ENCODE measurements at regions not wholly inside any gene's neighbourhood (a gene's known extent, or its start where the extent isn't known, plus 50 kb on each side); places are given as distances from the start of the nearest gene placed in this dataset.

DNA sequence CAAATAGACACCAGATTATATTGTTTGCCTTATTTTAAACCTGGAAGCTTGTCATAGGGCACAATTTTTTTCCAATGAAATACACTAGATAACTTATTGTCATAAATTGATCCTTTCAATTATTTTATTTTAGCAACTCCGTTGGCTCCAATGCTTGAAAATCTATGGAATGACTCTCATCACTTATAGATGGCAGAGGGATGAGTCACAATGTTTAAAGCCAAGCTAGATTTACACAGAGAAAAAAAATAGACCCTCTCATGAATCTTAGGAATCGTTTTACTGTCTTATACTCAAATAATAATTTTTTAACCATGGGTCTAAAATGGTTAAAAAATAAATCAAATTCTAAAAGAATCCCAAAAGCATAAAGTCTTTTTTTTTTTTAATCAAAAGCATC lies 1276.6 kb upstream of the FLRT2 start:
- Histone ChIP-seq H3K9me3 (ENCODE audit: low read length) (no peaks in the 10 kb centered on the region), H3K4me2 (ENCODE audit: low read length) (no peak overlapping the region), H4K20me1 (ENCODE audit: insufficient read depth, low read length) (no peaks in the 10 kb centered on the region), H3K9me2 (ENCODE audit: insufficient read depth, low read length) (no peaks in the 10 kb centered on the region), H3K4me3 (ENCODE audit: low read depth, low read length, poor library complexity, severe bottlenecking) (no peak overlapping the region), H3K36me3 (ENCODE audit: insufficient read depth, low read length) (no peaks in the 10 kb centered on the region), H3K27ac (ENCODE audit: low read depth, low read length, poor library complexity, severe bottlenecking) (no peak overlapping the region), H2AFZ (ENCODE audit: low read length) (no peak overlapping the region), H3K79me2 (ENCODE audit: insufficient read depth, low read depth, low read length) (no peaks in the 10 kb centered on the region), H3K4me1 (ENCODE audit: insufficient read depth, low read length, poor library complexity, severe bottlenecking) (no peaks in the 10 kb centered on the region)
- TF ChIP-seq EZH2phosphoT487 (IDR thresholded peaks at IDR 0.05; ENCODE audit: borderline replicate concordance, low read depth, low read length): no peak
- TF ChIP-seq, protein P1, sequence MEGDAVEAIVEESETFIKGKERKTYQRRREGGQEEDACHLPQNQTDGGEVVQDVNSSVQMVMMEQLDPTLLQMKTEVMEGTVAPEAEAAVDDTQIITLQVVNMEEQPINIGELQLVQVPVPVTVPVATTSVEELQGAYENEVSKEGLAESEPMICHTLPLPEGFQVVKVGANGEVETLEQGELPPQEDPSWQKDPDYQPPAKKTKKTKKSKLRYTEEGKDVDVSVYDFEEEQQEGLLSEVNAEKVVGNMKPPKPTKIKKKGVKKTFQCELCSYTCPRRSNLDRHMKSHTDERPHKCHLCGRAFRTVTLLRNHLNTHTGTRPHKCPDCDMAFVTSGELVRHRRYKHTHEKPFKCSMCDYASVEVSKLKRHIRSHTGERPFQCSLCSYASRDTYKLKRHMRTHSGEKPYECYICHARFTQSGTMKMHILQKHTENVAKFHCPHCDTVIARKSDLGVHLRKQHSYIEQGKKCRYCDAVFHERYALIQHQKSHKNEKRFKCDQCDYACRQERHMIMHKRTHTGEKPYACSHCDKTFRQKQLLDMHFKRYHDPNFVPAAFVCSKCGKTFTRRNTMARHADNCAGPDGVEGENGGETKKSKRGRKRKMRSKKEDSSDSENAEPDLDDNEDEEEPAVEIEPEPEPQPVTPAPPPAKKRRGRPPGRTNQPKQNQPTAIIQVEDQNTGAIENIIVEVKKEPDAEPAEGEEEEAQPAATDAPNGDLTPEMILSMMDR (conservative IDR thresholded peaks at IDR 0.05; ENCODE audit: low read length): no peak
- no peak for DNase-seq (ENCODE audit: low spot score)
- POLR2A ChIA-PET: no interaction called here
- CTCF ChIA-PET (ENCODE audit: unreplicated experiment): no interaction called here
- intact Hi-C loops (cut with micrococcal nuclease; ENCODE audit: unreplicated experiment): no loop called here
- no TSS peak for BruUV-seq (replicated peaks)

DNA sequence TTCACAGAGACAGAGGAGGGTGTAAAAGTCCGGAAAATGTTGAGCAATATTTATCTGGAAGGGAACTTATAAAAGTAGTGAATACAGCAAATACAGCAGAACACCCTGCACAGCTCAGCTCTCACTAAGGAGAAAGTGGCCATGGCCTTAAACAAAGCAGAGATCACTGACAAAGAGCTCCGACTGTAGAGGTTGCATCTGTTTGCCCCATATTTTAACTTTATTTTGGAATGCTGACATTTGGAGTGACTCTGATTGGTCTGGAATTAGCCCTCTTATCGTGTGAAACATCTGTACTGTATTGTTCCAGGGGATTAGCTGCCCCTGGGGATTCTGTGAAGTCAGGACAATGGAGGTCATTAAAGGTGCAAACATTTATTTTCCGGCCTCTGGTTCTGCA lies 1275.7 kb upstream of the FLRT2 start:
- POLR2A ChIA-PET: no interaction called here
- DNase-seq (ENCODE audit: low spot score): no peak
- no peaks in the 10 kb centered on the region for H3K79me2 ChIP-seq (ENCODE audit: insufficient read depth, low read depth, low read length)
- H3K9me3 ChIP-seq (ENCODE audit: low read length): no peaks in the 10 kb centered on the region
- no peak overlapping the region for H3K4me2 ChIP-seq (ENCODE audit: low read length)
- TF ChIP-seq EZH2phosphoT487 (IDR thresholded peaks at IDR 0.05; ENCODE audit: borderline replicate concordance, low read depth, low read length): no peak
- TF ChIP-seq, protein P1 (conservative IDR thresholded peaks at IDR 0.05; ENCODE audit: low read length): no peak
- no peak overlapping the region for H3K27ac ChIP-seq (ENCODE audit: low read depth, low read length, poor library complexity, severe bottlenecking)
- no peak overlapping the region for H2AFZ ChIP-seq (ENCODE audit: low read length)
- intact Hi-C loops (cut with micrococcal nuclease; ENCODE audit: unreplicated experiment): no loop called here
- no peak overlapping the region for H3K4me3 ChIP-seq (ENCODE audit: low read depth, low read length, poor library complexity, severe bottlenecking)
- no TSS peak for BruUV-seq (replicated peaks)
- H3K4me1 ChIP-seq (ENCODE audit: insufficient read depth, low read length, poor library complexity, severe bottlenecking): no peaks in the 10 kb centered on the region
- no peaks in the 10 kb centered on the region for H3K36me3 ChIP-seq (ENCODE audit: insufficient read depth, low read length)
- CTCF ChIA-PET (ENCODE audit: unreplicated experiment): no interaction called here
- H3K9me2 ChIP-seq (ENCODE audit: insufficient read depth, low read length): no peaks in the 10 kb centered on the region
- no peaks in the 10 kb centered on the region for H4K20me1 ChIP-seq (ENCODE audit: insufficient read depth, low read length)

DNA sequence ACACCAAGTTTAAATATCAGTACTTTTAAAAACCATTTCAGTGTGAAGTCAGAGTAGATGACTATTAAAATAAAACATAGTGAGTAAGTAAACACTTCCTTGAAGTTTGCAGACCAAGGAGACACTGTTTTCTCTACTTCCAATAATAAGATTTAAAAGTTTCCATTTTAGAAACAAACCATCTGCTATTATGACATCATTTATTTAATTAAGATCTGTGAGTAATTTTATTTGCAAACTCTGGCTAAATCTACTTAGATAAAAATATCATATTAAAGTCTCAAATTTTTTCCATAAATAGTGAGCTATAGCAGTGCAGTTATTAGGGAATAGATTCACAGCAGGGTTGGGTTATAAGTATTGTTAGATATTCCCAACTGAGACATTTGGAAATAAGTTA lies 1267.0 kb upstream of the FLRT2 start:
- Histone ChIP-seq H3K27ac (ENCODE audit: low read depth, low read length, poor library complexity, severe bottlenecking) (no peak overlapping the region), H3K4me1 (ENCODE audit: insufficient read depth, low read length, poor library complexity, severe bottlenecking) (no peaks in the 10 kb centered on the region), H3K4me3 (ENCODE audit: low read depth, low read length, poor library complexity, severe bottlenecking) (no peak overlapping the region), H3K36me3 (ENCODE audit: insufficient read depth, low read length) (no peaks in the 10 kb centered on the region), H3K4me2 (ENCODE audit: low read length) (no peak overlapping the region), H3K79me2 (ENCODE audit: insufficient read depth, low read depth, low read length) (no peaks in the 10 kb centered on the region), H3K9me3 (ENCODE audit: low read length) (no peaks in the 10 kb centered on the region), H4K20me1 (ENCODE audit: insufficient read depth, low read length) (no peaks in the 10 kb centered on the region), H3K9me2 (ENCODE audit: insufficient read depth, low read length) (no peaks in the 10 kb centered on the region), H2AFZ (ENCODE audit: low read length) (no peak overlapping the region)
- no peak for DNase-seq (ENCODE audit: low spot score)
- intact Hi-C loops (cut with micrococcal nuclease; ENCODE audit: unreplicated experiment): no loop called here
- TF ChIP-seq EZH2phosphoT487 (IDR thresholded peaks at IDR 0.05; ENCODE audit: borderline replicate concordance, low read depth, low read length): no peak
- TF ChIP-seq, protein P1 (conservative IDR thresholded peaks at IDR 0.05; ENCODE audit: low read length): no peak
- ChIA-PET CTCF (ENCODE audit: unreplicated experiment) (no interaction called here), POLR2A (interaction anchor here (0.6 to 0.8 kb wide), 2 partner anchors 12 to 638 kb away, joined by 3 read pairs; no protein-coding TSS in a partner anchor)
- no TSS peak for BruUV-seq (replicated peaks)

All from OCI-LY7 (cell line).